CD1c-positive myeloid dendritic cell (primary cell): ENCODE measurements at regions not wholly inside any gene's neighbourhood (a gene's known extent, or its start where the extent isn't known, plus 50 kb on each side); places are given as distances from the start of the nearest gene placed in this dataset.
"Not testable (repeated sequence)": the region's sequence is repeated elsewhere in the genome, so short reads cannot be mapped to it uniquely, and the experiment has no call there.

ENCODE experiments used
- DNase-seq: peaks from one replicate; pipeline ENCODE4 v3.0.0-alpha.2; 2016; ENCODE audit errors: extremely low spot score

GRCh38 chr9:75457474-75458011 is 369.2 kb downstream of the OSTF1 start:
- DNase-seq, result no peak

GRCh38 chr9:75459311-75459710 is 371.0 kb downstream of the OSTF1 start:
- not testable (repeated sequence) for DNase-seq

GRCh38 chr9:75461183-75461582 is 372.9 kb downstream of the OSTF1 start:
- no peak for DNase-seq

- no peak for DNase-seq
Measured at GRCh38 chr9:75462866-75463265, 374.6 kb downstream of the OSTF1 start.

GRCh38 chr9:75463871-75464270 is 375.6 kb downstream of the OSTF1 start:
- DNase-seq, result no peak

DNA sequence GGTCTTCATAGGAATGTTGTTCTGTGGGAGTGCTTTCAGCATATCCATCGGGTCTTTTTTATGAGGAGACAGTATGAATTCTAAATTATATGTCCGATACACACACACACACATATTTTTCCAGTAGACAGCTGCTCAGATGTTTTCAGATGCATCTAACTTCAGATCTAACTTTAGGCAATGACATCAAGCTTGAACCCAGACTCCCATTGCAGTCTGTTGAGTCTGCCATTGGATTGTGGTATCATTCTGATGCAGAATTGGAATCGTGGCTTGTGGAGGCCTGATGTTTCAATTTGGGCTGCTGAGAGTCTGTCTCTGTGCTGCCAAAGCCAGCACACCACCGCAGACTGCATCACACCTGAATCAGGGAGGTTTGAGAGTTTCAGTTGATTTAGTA is 376.4 kb downstream of the OSTF1 start:
- DNase-seq, result no peak

GRCh38 chr9:75467142-75467541 is 378.8 kb downstream of the OSTF1 start:
- no peak for DNase-seq

DNA sequence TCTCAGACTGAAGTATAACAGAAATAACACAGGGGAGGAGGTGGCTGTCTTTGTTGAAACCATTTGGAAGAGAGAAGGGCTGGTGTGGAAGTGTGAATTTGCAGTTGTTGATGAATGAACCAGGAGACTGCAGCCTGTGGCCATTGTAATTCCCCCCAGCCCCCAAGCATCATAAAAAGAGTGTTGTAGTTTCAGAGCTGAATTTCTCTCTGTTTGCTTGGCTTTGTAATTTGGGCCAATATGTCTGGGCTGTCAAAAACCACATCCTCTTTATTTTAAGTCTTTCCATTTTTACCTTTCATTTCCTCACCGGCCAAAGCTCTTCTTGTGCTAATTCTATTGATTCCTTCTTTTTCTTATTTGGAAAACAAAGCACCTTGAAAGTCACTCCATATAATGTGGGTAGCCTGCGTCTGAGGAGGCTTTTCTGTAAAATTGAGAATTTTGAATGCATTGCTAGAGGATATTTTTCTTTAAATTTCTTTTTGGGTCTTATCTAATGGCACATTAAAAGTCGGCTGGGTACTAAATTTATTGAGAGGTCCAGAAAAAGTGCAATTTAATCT is 383.3 kb downstream of the OSTF1 start:
- no peak for DNase-seq

GRCh38 chr9:75482566-75482965 is 394.3 kb downstream of the OSTF1 start:
- no peak for DNase-seq

DNA sequence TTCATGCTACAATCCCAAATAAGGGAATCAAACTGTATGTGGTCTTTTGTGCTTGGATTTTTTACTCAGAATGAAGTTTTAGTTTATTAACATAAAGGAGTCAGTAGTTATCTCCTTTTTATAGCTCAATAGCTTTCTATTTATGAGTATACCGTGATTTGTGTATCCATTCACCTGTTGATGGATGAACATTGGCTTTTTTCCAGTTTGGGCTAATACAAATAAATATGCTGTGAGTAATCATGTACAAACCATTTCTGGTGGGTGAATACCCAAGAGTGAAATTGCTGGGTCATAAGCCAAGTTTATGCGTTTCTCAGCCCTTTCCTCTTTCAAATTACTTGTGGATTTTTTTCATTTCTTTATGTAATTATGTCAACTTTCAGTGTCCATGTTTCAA is 395.3 kb downstream of the OSTF1 start:
- DNase-seq, result no peak

GRCh38 chr9:75487856-75488718 is 399.8 kb downstream of the OSTF1 start:
- DNase-seq, result no peak

GRCh38 chr9:75488719-75489110 is 400.4 kb downstream of the OSTF1 start:
- no peak for DNase-seq

- no peak for DNase-seq
Measured at GRCh38 chr9:75490326-75490725, 400.1 kb upstream of the PCSK5 start.

DNA sequence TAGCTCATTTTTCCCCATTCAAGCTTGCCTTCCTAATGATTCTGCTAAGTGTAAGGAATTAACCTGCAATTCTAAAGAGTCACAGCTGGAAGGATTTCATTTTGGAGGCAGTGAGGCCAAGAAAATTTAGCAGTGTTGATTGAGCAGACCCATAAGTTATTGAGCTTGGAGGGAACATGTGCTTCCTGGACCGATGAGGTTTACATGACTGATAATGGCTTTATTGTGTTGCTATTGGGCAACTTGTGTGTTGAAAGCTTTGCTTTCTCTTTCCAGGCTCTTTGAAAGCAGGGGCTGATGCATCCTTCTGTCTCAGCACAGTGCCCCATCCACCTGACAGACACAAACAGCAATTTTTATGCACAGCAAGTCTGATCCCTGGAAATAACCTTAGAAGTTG is 398.9 kb upstream of the PCSK5 start:
- DNase-seq, result no peak

GRCh38 chr9:75499812-75500211 is 390.7 kb upstream of the PCSK5 start:
- DNase-seq, result peak; percentile 56

DNA sequence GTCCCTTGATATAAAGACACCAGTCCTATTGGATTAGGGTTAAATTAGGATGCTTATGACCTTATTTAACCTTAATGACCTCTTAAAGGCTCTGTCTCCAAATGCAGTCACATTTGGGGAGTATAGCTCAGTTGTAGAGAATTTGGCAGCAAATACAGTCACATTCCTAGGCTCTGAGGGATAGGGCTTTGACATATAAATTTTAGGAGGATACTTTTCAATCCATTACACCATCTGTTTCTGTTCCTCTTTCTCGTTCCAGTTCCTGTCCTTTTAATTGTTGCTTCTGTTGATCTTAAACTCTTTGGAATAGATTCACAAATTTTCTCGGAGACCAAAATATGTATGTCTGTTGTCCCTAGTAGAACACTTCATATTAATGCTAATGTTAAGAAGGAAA is 390.0 kb upstream of the PCSK5 start:
- peak; percentile 58 for DNase-seq

DNA sequence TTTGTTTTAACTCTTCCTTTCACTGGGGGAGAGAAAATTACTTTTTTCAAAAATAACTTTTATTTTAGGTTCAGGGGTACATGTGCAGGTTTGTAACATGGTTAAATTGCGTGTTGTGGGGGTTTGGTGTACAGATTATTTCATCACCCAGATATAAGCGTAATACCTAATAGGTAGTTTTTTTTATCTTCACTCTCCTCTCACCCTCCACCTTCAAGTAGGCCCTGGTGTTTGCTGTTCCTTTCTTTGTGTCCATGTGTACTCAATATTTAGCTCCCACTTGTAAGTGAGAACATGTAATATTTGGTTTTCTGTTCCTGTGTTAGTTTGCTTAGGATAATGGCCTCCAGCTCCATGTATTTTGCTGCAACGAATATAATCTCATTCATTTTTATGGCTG is 389.5 kb upstream of the PCSK5 start:
- DNase-seq, result not testable (repeated sequence)

- peak; percentile 46 for DNase-seq
Measured at GRCh38 chr9:75504721-75505120, 385.8 kb upstream of the PCSK5 start.

DNA sequence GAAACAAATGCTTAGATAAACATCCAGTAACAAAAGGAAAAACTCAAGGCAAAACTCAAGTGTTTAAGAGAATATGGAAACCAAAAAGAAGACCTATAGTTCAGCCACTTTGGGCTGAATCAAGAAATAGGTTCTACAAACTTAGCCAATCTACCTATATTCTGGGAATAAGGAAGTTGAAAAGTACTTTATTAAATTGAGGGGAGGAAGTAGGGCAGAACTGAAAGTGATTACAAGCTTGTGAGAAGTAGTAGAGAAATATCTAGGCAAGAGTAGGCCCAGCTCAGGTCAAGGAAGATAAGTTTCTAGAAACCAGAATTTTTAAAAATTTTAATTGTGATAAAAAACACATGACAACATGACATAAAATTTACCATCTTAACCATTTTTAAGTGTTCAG is 384.8 kb upstream of the PCSK5 start:
- DNase-seq, result peak; percentile 62

DNA sequence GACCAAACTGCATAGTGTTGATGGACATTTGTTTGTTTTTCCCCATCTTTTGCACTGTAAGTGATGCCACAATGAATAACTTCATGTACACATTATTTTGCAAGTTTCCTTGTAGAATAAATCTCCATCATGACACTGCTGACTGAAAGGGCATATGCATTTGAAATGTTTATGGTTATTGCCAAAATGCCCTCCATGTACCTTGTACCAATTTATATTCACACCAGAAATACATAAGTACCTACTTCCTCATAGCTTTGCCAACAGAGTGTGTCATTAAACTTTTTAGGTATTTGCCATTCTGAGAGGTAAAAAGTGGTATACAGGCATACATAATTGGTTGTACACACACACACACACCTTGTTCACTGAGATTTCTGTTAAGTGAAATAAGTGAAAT is 361.0 kb upstream of the PCSK5 start:
- no peak for DNase-seq

GRCh38 chr9:75531588-75531987 is 358.9 kb upstream of the PCSK5 start:
- no peak for DNase-seq

- no peak for DNase-seq
Measured at GRCh38 chr9:75532233-75533050, 358.0 kb upstream of the PCSK5 start.
